ENCODE measurements at regions not wholly inside any gene's neighbourhood (a gene's known extent, or its start where the extent isn't known, plus 50 kb on each side); places are given as distances from the start of the nearest gene placed in this dataset.
"Not testable (repeated sequence)": the region's sequence is repeated elsewhere in the genome, so short reads cannot be mapped to it uniquely, and the experiment has no call there.

- Mint-ChIP-seq H3K9me3 (ENCODE audit: unreplicated experiment) (no peaks in the 10 kb centered on the region), H3K27ac (ENCODE audit: unreplicated experiment) (no peak overlapping the region), H3K4me3 (ENCODE audit: unreplicated experiment) (no peak overlapping the region), H3K4me1 (ENCODE audit: unreplicated experiment) (no peaks in the 10 kb centered on the region), H3K36me3 (ENCODE audit: unreplicated experiment) (no peaks in the 10 kb centered on the region), H3K27me3 (ENCODE audit: unreplicated experiment) (peaks cover 37% of the 10 kb centered on the region)
- DNase-seq (ENCODE audit: extremely low spot score, unreplicated experiment), result no peak
- TF ChIP-seq CTCF (IDR thresholded peaks at IDR 0.05), result no peak
Observed at GRCh38 chr4:110348711-110349383, 127.1 kb upstream of the ENPEP start.

- no peak overlapping the region for H3K27ac Mint-ChIP-seq (ENCODE audit: unreplicated experiment)
- H3K4me3 Mint-ChIP-seq (ENCODE audit: unreplicated experiment), result no peak overlapping the region
- peaks cover 32% of the 10 kb centered on the region for H3K27me3 Mint-ChIP-seq (ENCODE audit: unreplicated experiment)
- H3K9me3 Mint-ChIP-seq (ENCODE audit: unreplicated experiment), result no peaks in the 10 kb centered on the region
- TF ChIP-seq CTCF (IDR thresholded peaks at IDR 0.05), result no peak
- no peaks in the 10 kb centered on the region for H3K36me3 Mint-ChIP-seq (ENCODE audit: unreplicated experiment)
- no peaks in the 10 kb centered on the region for H3K4me1 Mint-ChIP-seq (ENCODE audit: unreplicated experiment)
- DNase-seq (ENCODE audit: extremely low spot score, unreplicated experiment), result no peak
Observed at GRCh38 chr4:110347805-110348204, 128.2 kb upstream of the ENPEP start.

- no peak overlapping the region for H3K27ac Mint-ChIP-seq (ENCODE audit: unreplicated experiment)
- peaks cover 43% of the 10 kb centered on the region for H3K27me3 Mint-ChIP-seq (ENCODE audit: unreplicated experiment)
- peak; percentile 61 for TF ChIP-seq CTCF (IDR thresholded peaks at IDR 0.05)
- no peaks in the 10 kb centered on the region for H3K4me1 Mint-ChIP-seq (ENCODE audit: unreplicated experiment)
- no peaks in the 10 kb centered on the region for H3K9me3 Mint-ChIP-seq (ENCODE audit: unreplicated experiment)
- H3K4me3 Mint-ChIP-seq (ENCODE audit: unreplicated experiment), result no peak overlapping the region
- no peak for DNase-seq (ENCODE audit: extremely low spot score, unreplicated experiment)
- H3K36me3 Mint-ChIP-seq (ENCODE audit: unreplicated experiment), result no peaks in the 10 kb centered on the region
Observed at GRCh38 chr4:110344165-110344564, 131.8 kb upstream of the ENPEP start.

GRCh38 chr4:110343534-110343933, 132.4 kb upstream of the ENPEP start:
- peaks cover 46% of the 10 kb centered on the region for H3K27me3 Mint-ChIP-seq (ENCODE audit: unreplicated experiment)
- DNase-seq (ENCODE audit: extremely low spot score, unreplicated experiment), result no peak
- no peaks in the 10 kb centered on the region for H3K4me1 Mint-ChIP-seq (ENCODE audit: unreplicated experiment)
- no peak for TF ChIP-seq CTCF (IDR thresholded peaks at IDR 0.05)
- H3K4me3 Mint-ChIP-seq (ENCODE audit: unreplicated experiment), result no peak overlapping the region
- H3K27ac Mint-ChIP-seq (ENCODE audit: unreplicated experiment), result no peak overlapping the region
- no peaks in the 10 kb centered on the region for H3K9me3 Mint-ChIP-seq (ENCODE audit: unreplicated experiment)
- H3K36me3 Mint-ChIP-seq (ENCODE audit: unreplicated experiment), result no peaks in the 10 kb centered on the region

GRCh38 chr4:110341118-110341517, 134.8 kb upstream of the ENPEP start:
- not testable (repeated sequence) for DNase-seq (ENCODE audit: extremely low spot score, unreplicated experiment); H3K4me3 Mint-ChIP-seq (ENCODE audit: unreplicated experiment); H3K27ac Mint-ChIP-seq (ENCODE audit: unreplicated experiment); H3K4me1 Mint-ChIP-seq (ENCODE audit: unreplicated experiment); H3K9me3 Mint-ChIP-seq (ENCODE audit: unreplicated experiment); H3K36me3 Mint-ChIP-seq (ENCODE audit: unreplicated experiment)
- H3K27me3 Mint-ChIP-seq (ENCODE audit: unreplicated experiment), result peaks cover 55% of the 10 kb centered on the region

- no peaks in the 10 kb centered on the region for H3K4me1 Mint-ChIP-seq (ENCODE audit: unreplicated experiment)
- no peaks in the 10 kb centered on the region for H3K9me3 Mint-ChIP-seq (ENCODE audit: unreplicated experiment)
Observed at GRCh38 chr4:110335399-110335798, 137.0 kb upstream of the ELOVL6 start.

More at GRCh38 chr4:110335399-110335798, 137.0 kb upstream of the ELOVL6 start:
- no peak for TF ChIP-seq CTCF (IDR thresholded peaks at IDR 0.05)
- Mint-ChIP-seq H3K27ac (ENCODE audit: unreplicated experiment) (no peak overlapping the region), H3K36me3 (ENCODE audit: unreplicated experiment) (no peaks in the 10 kb centered on the region), H3K4me3 (ENCODE audit: unreplicated experiment) (no peak overlapping the region), H3K27me3 (ENCODE audit: unreplicated experiment) (peaks cover 34% of the 10 kb centered on the region)
- no peak for DNase-seq (ENCODE audit: extremely low spot score, unreplicated experiment)
